ENCODE measurements at regions not wholly inside any gene's neighbourhood (a gene's known extent, or its start where the extent isn't known, plus 50 kb on each side); places are given as distances from the start of the nearest gene placed in this dataset.

- no peak for TF ChIP-seq CTCF (IDR thresholded peaks at IDR 0.05)
- no peak for TF ChIP-seq EZH2 (IDR thresholded peaks at IDR 0.05; ENCODE audit: borderline replicate concordance, insufficient read depth, low read depth, low read length, poor library complexity, severe bottlenecking)
Measured at GRCh38 chr5:144003636-144004035, 166.8 kb downstream of the YIPF5 start.
